HepG2 (cell line): ENCODE measurements at regions not wholly inside any gene's neighbourhood (a gene's known extent, or its start where the extent isn't known, plus 50 kb on each side); places are given as distances from the start of the nearest gene placed in this dataset.

Source experiments
- ATAC-seq: fragments of 200-7000 bp; cut with Tn5 transposase; 3 replicates; pipeline ENCODE4 v1.9.1; 2020; ENCODE audit warnings: mild to moderate bottlenecking, moderate library complexity
- BruUV-seq: library from RNA; stranded (reverse); fragments of 400-500 nt; replicated peaks from 2 replicates; lab custom pipeline; 2021; lab: Mats Ljungman, UMichigan
- CTCF ChIA-PET: fragments of 300-600 bp; formaldehyde crosslinking; extraction: SDS; loops from one replicate; lab custom pipeline; 2021; ENCODE audit warnings: low total read pairs, inconsistent platforms, low intra/inter-chr PET ratio; lab: Yijun Ruan, JAX
- POLR2A ChIA-PET: fragments of 350-600 bp; sonication (Branson Sonifier 250); formaldehyde crosslinking; loops from one replicate; lab custom pipeline; 2020; ENCODE audit warnings: antibody characterized with exemption, inconsistent platforms; lab: Yijun Ruan, JAX
- DNase-seq: peaks from one replicate; pipeline ENCODE4 v3.0.0-alpha.2; 2015; ENCODE audit warnings: low spot score
- FAIRE-seq: peaks from 3 replicates; lab custom pipeline; 2011; peaks lifted over from hg19 to GRCh38; lab: Jason Lieb, UNC
- H2AFZ ChIP-seq: one replicate; pipeline ENCODE4 v1.6.1; 2011; ENCODE audit warnings: low read length, inconsistent platforms
- H3K27ac ChIP-seq: fragments of 300-600 bp; 3 replicates; pipeline ENCODE4 v1.8.0; 2011; ENCODE audit warnings: mixed run types, mild to moderate bottlenecking, mixed read lengths, low read length, inconsistent platforms; ENCODE audit not compliant: insufficient read depth; ENCODE audit errors: extremely low read length
- H3K27me3 ChIP-seq, 2 experiments: fragments of 200-600 bp in 1 of 2; 2 replicates in 1 of 2; 3 replicates in 1 of 2; pipeline versions ENCODE4 v1.6.0 to v1.8.0; 2011; ENCODE audit warnings: low read length in 2 of 2, mild to moderate bottlenecking in 2 of 2, moderate library complexity in 2 of 2, inconsistent platforms in 1 of 2; ENCODE audit not compliant: insufficient read depth in 2 of 2, control insufficient read depth in 1 of 2
- H3K36me3 ChIP-seq, 2 experiments: fragments of 200-600 bp in 1 of 2; replicated peaks in 1 of 2; 2 replicates in 1 of 2; 3 replicates in 1 of 2; pipeline versions ENCODE4 v1.5.1 to v1.8.0; 2011; ENCODE audit warnings: low read length in 2 of 2, inconsistent platforms in 1 of 2; ENCODE audit not compliant: insufficient read depth in 2 of 2, control insufficient read depth in 1 of 2
- H3K4me1 ChIP-seq: 2 replicates; pipeline ENCODE4 v1.5.1; 2012; ENCODE audit warnings: low read length, inconsistent platforms; ENCODE audit not compliant: insufficient read depth
- H3K4me2 ChIP-seq: 2 replicates; pipeline ENCODE4 v1.6.0; 2011; ENCODE audit warnings: low read depth, low read length, inconsistent platforms
- H3K4me3 ChIP-seq, 3 experiments: fragments of 200-600 bp in 1 of 3; sonication (generic), shearing (Covaris generic) in 1 of 3; replicated peaks in 1 of 3; 2 replicates each; pipeline ENCODE4 v1.5.1; 2011 to 2016; ENCODE audit warnings: low read length in 3 of 3, inconsistent platforms in 2 of 3, low read depth in 2 of 3, mild to moderate bottlenecking in 2 of 3, control low read depth in 1 of 3, mixed read lengths in 1 of 3; ENCODE audit not compliant: insufficient read depth in 1 of 3
- H3K79me2 ChIP-seq: one replicate; pipeline ENCODE4 v1.6.1; 2011; ENCODE audit warnings: low read length, inconsistent platforms; ENCODE audit not compliant: insufficient read depth
- H3K9ac ChIP-seq: 2 replicates; pipeline ENCODE4 v1.6.0; 2011; ENCODE audit warnings: mild to moderate bottlenecking, low read depth, low read length, inconsistent platforms; ENCODE audit not compliant: insufficient read depth
- H3K9me3 ChIP-seq: 2 replicates; pipeline ENCODE4 v1.5.1; 2012; ENCODE audit warnings: mild to moderate bottlenecking, low read length
- H4K20me1 ChIP-seq: 2 replicates; pipeline ENCODE4 v1.6.0; 2011; ENCODE audit warnings: inconsistent platforms, mild to moderate bottlenecking, low read length, moderate library complexity; ENCODE audit not compliant: insufficient read depth
- KDM2A ChIP-seq: sonication (generic); formaldehyde crosslinking; IDR thresholded peaks from 2 replicates; pipeline ENCODE4 v1.4.0; 2020; ENCODE audit warnings: low read depth, missing genetic modification reagents, borderline replicate concordance
- ZFX ChIP-seq: sonication (generic); formaldehyde crosslinking; IDR thresholded peaks from 2 replicates; pipeline ENCODE4 v1.4.0; 2020; ENCODE audit warnings: mild to moderate bottlenecking, low read depth, missing genetic modification reagents, moderate library complexity
- ZNF296 ChIP-seq: sonication (generic); formaldehyde crosslinking; conservative IDR thresholded peaks from 2 replicates; pipeline ENCODE4 v1.5.0; 2020; ENCODE audit warnings: mild to moderate bottlenecking, missing genetic modification reagents
- ZSCAN22 ChIP-seq: sonication (generic); formaldehyde crosslinking; IDR thresholded peaks from 2 replicates; pipeline ENCODE4 v1.4.0; 2020; ENCODE audit warnings: mild to moderate bottlenecking, missing genetic modification reagents
- WGBS: methylation state at CpG from one replicate; pipeline ENCODE4 v1.1.6; 2017; ENCODE audit warnings: low lambda C conversion rate; 5-methylcytosine and 5-hydroxymethylcytosine counted together
- in situ Hi-C: cut with HindIII; loops from 2 replicates; pipeline ENCODE4 v1.10.0; 2017; ENCODE audit warnings: low pct_unique_long_range_greater_than_20kb; ENCODE audit not compliant: extremely low pct_ligation_motif_present
- intact Hi-C: fragments of 100-400 bp; cut with micrococcal nuclease; formaldehyde crosslinking; loops from one replicate; pipeline ENCODE4 v1.10.0; 2022; ENCODE audit not compliant: unreplicated experiment
- TF ChIP-seq, protein P1 (sequence below): sonication (generic); formaldehyde crosslinking; IDR thresholded peaks from 2 replicates; pipeline ENCODE4 v1.5.0; 2020; ENCODE audit warnings: missing genetic modification reagents
- TF ChIP-seq, protein P2 (sequence below): sonication (generic); formaldehyde crosslinking; IDR thresholded peaks from 2 replicates; pipeline ENCODE4 v1.4.0; 2020; ENCODE audit warnings: missing genetic modification reagents
- TF ChIP-seq, protein P3 (sequence below): sonication (generic); formaldehyde crosslinking; IDR thresholded peaks from 2 replicates; pipeline ENCODE4 v1.5.1; 2020; ENCODE audit warnings: mild to moderate bottlenecking, missing genetic modification reagents, moderate library complexity
- TF ChIP-seq, protein P4 (sequence below): sonication (generic); formaldehyde crosslinking; IDR thresholded peaks from 2 replicates; pipeline ENCODE4 v1.9.0; 2022; ENCODE audit warnings: missing genetic modification reagents, mild to moderate bottlenecking, borderline replicate concordance

DNA sequence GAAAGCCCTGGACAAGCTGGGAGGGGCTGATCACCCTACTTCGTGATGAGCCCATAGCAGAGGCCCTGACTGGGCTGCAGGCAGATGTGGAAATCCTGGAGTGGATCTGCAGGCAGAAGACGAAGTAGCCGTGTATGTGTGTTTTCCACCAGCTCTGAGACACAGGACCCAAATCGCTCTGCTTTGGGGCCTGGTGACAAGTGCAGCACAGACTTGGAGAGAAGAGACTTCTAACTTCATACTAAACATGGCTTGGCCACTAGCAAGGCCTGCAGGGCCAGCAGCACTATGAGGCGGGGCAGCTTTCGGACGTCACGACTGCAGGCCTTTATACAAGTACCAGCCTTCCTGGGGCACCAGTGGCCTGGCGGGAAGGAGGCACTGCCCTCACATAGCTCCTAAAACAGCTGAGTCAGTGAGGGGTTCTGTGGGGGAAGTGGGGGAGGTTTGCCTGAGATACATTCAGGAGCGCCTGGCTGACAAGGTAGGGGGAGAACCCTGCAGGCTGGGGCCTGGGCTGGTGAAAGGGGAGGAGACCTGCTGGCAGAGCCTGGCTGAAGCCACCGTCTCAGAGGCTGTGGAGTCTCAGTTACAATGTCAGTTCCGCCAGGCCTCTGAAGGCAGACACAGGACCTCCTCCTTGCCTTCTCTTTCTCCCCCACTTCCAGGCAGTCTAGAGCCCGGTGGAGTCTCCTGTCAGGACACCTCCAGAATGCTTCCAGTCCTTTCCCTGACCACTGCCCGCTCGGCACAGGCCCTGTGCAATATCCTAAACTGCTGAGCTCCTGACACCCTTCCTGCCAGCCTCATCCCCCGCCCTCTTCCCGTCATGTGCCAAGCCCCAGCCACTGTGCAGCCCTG lies 73.4 kb downstream of the WSB1 start:
- no peak for TF ChIP-seq ZNF296 (CRISPR knock-in tag)
- TF ChIP-seq KDM2A (CRISPR knock-in tag) = no peak
- TF ChIP-seq, protein P1, sequence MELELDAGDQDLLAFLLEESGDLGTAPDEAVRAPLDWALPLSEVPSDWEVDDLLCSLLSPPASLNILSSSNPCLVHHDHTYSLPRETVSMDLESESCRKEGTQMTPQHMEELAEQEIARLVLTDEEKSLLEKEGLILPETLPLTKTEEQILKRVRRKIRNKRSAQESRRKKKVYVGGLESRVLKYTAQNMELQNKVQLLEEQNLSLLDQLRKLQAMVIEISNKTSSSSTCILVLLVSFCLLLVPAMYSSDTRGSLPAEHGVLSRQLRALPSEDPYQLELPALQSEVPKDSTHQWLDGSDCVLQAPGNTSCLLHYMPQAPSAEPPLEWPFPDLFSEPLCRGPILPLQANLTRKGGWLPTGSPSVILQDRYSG = no peak
- TF ChIP-seq, protein P2, sequence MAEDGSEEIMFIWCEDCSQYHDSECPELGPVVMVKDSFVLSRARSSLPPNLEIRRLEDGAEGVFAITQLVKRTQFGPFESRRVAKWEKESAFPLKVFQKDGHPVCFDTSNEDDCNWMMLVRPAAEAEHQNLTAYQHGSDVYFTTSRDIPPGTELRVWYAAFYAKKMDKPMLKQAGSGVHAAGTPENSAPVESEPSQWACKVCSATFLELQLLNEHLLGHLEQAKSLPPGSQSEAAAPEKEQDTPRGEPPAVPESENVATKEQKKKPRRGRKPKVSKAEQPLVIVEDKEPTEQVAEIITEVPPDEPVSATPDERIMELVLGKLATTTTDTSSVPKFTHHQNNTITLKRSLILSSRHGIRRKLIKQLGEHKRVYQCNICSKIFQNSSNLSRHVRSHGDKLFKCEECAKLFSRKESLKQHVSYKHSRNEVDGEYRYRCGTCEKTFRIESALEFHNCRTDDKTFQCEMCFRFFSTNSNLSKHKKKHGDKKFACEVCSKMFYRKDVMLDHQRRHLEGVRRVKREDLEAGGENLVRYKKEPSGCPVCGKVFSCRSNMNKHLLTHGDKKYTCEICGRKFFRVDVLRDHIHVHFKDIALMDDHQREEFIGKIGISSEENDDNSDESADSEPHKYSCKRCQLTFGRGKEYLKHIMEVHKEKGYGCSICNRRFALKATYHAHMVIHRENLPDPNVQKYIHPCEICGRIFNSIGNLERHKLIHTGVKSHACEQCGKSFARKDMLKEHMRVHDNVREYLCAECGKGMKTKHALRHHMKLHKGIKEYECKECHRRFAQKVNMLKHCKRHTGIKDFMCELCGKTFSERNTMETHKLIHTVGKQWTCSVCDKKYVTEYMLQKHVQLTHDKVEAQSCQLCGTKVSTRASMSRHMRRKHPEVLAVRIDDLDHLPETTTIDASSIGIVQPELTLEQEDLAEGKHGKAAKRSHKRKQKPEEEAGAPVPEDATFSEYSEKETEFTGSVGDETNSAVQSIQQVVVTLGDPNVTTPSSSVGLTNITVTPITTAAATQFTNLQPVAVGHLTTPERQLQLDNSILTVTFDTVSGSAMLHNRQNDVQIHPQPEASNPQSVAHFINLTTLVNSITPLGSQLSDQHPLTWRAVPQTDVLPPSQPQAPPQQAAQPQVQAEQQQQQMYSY = peak; percentile 89
- TF ChIP-seq, protein P3, sequence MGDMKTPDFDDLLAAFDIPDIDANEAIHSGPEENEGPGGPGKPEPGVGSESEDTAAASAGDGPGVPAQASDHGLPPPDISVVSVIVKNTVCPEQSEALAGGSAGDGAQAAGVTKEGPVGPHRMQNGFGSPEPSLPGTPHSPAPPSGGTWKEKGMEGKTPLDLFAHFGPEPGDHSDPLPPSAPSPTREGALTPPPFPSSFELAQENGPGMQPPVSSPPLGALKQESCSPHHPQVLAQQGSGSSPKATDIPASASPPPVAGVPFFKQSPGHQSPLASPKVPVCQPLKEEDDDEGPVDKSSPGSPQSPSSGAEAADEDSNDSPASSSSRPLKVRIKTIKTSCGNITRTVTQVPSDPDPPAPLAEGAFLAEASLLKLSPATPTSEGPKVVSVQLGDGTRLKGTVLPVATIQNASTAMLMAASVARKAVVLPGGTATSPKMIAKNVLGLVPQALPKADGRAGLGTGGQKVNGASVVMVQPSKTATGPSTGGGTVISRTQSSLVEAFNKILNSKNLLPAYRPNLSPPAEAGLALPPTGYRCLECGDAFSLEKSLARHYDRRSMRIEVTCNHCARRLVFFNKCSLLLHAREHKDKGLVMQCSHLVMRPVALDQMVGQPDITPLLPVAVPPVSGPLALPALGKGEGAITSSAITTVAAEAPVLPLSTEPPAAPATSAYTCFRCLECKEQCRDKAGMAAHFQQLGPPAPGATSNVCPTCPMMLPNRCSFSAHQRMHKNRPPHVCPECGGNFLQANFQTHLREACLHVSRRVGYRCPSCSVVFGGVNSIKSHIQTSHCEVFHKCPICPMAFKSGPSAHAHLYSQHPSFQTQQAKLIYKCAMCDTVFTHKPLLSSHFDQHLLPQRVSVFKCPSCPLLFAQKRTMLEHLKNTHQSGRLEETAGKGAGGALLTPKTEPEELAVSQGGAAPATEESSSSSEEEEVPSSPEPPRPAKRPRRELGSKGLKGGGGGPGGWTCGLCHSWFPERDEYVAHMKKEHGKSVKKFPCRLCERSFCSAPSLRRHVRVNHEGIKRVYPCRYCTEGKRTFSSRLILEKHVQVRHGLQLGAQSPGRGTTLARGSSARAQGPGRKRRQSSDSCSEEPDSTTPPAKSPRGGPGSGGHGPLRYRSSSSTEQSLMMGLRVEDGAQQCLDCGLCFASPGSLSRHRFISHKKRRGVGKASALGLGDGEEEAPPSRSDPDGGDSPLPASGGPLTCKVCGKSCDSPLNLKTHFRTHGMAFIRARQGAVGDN (CRISPR knock-in tag) = peak; percentile 25; the same call in 1 of the 2 replicates
- TF ChIP-seq ZFX = peak; percentile 63
- no peak for TF ChIP-seq ZSCAN22 (CRISPR knock-in tag)
- TF ChIP-seq, protein P4, sequence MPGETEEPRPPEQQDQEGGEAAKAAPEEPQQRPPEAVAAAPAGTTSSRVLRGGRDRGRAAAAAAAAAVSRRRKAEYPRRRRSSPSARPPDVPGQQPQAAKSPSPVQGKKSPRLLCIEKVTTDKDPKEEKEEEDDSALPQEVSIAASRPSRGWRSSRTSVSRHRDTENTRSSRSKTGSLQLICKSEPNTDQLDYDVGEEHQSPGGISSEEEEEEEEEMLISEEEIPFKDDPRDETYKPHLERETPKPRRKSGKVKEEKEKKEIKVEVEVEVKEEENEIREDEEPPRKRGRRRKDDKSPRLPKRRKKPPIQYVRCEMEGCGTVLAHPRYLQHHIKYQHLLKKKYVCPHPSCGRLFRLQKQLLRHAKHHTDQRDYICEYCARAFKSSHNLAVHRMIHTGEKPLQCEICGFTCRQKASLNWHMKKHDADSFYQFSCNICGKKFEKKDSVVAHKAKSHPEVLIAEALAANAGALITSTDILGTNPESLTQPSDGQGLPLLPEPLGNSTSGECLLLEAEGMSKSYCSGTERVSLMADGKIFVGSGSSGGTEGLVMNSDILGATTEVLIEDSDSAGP = 0 out of 2 replicates have a peak, but pooled peaks have one; percentile 19
- H3K79me2 ChIP-seq = no peaks in the 10 kb centered on the region
- H2AFZ ChIP-seq = no peak overlapping the region
- peaks cover 20% of the 10 kb centered on the region for H3K4me1 ChIP-seq
- in situ Hi-C loops = no loop called here
- H3K36me3 ChIP-seq = no peaks in the 10 kb centered on the region
- ATAC-seq = peak; percentile 79
- BruUV-seq = no TSS peak
- ChIA-PET CTCF (no interaction called here), POLR2A (no interaction called here)
- H3K9ac ChIP-seq = no peak overlapping the region
- WGBS = 42% methylated on average over 10 of the region's 17 CpGs
- H3K4me3 ChIP-seq = peak overlapping the region in 1 of 3 experiments; percentile 49; a peak in 2 of 6 replicates
- no peaks in the 10 kb centered on the region; the same call in 1 of the 2 replicates for H3K9me3 ChIP-seq
- peak overlapping the region; percentile 58 for H3K4me2 ChIP-seq
- FAIRE-seq = no peak
- H3K27me3 ChIP-seq = peaks cover 3 to 28% of the 10 kb centered on the region in 2 experiments
- no peaks in the 10 kb centered on the region for H4K20me1 ChIP-seq
- intact Hi-C loops = no loop called here
- no peak for DNase-seq
- H3K27ac ChIP-seq = no peak overlapping the region
